Esophagus squamous epithelium (tissue), 4 donors: ENCODE measurements at regions not wholly inside any gene's neighbourhood (a gene's known extent, or its start where the extent isn't known, plus 50 kb on each side); places are given as distances from the start of the nearest gene placed in this dataset.

Experiments
- POLR2A ChIP-seq, 4 donors: fragments of 450-650 bp; IDR thresholded peaks; one replicate each; pipeline ENCODE4 v1.6.1; 2017; ENCODE audit warnings: antibody characterized with exemption in 4 of 4, mild to moderate bottlenecking in 4 of 4, moderate library complexity in 3 of 4
- TF ChIP-seq, protein P1 (sequence below), 6 experiments: fragments of 450-650 bp in 4 of 6; fragments of 200-600 bp in 2 of 6; sonication (generic) in 2 of 6; IDR thresholded peaks; one replicate each; pipeline ENCODE4 v1.5.1; 2016 to 2019; ENCODE audit warnings: antibody characterized with exemption in 6 of 6, mild to moderate bottlenecking in 4 of 6, moderate library complexity in 4 of 6

DNA sequence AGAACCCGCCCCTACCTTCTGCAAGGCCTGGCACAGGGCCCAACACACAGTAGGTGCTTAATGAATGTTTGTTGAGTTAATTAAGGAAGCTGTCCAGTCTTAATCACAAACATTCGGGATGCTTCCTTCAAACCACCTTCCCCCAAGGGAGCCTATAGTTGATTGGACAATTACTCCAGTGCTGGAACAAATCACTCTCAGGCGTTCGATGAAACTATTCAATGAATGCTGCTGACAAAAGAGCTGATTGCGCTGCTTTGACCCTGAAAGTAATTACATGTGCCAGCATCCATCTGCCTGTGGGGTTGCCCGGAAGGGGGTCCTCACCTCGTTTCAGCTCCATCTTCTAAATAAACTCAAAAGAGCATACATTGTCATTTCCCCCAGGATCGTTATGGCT is 112.0 kb upstream of the SRSF6 start:
- TF ChIP-seq, protein P1, sequence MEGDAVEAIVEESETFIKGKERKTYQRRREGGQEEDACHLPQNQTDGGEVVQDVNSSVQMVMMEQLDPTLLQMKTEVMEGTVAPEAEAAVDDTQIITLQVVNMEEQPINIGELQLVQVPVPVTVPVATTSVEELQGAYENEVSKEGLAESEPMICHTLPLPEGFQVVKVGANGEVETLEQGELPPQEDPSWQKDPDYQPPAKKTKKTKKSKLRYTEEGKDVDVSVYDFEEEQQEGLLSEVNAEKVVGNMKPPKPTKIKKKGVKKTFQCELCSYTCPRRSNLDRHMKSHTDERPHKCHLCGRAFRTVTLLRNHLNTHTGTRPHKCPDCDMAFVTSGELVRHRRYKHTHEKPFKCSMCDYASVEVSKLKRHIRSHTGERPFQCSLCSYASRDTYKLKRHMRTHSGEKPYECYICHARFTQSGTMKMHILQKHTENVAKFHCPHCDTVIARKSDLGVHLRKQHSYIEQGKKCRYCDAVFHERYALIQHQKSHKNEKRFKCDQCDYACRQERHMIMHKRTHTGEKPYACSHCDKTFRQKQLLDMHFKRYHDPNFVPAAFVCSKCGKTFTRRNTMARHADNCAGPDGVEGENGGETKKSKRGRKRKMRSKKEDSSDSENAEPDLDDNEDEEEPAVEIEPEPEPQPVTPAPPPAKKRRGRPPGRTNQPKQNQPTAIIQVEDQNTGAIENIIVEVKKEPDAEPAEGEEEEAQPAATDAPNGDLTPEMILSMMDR (IDR thresholded peaks at IDR 0.05), result no peak
- no peak for TF ChIP-seq POLR2A (IDR thresholded peaks at IDR 0.05)
